ENCODE measurements at regions not wholly inside any gene's neighbourhood (a gene's known extent, or its start where the extent isn't known, plus 50 kb on each side); places are given as distances from the start of the nearest gene placed in this dataset.

GRCh38 chrX:94545722-94546121 lies 871.7 kb downstream of the FAM133A start:
- TF ChIP-seq, protein P1, sequence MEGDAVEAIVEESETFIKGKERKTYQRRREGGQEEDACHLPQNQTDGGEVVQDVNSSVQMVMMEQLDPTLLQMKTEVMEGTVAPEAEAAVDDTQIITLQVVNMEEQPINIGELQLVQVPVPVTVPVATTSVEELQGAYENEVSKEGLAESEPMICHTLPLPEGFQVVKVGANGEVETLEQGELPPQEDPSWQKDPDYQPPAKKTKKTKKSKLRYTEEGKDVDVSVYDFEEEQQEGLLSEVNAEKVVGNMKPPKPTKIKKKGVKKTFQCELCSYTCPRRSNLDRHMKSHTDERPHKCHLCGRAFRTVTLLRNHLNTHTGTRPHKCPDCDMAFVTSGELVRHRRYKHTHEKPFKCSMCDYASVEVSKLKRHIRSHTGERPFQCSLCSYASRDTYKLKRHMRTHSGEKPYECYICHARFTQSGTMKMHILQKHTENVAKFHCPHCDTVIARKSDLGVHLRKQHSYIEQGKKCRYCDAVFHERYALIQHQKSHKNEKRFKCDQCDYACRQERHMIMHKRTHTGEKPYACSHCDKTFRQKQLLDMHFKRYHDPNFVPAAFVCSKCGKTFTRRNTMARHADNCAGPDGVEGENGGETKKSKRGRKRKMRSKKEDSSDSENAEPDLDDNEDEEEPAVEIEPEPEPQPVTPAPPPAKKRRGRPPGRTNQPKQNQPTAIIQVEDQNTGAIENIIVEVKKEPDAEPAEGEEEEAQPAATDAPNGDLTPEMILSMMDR (IDR thresholded peaks at IDR 0.05), result no peak
- no peak for TF ChIP-seq POLR2A (IDR thresholded peaks at IDR 0.05; ENCODE audit: low read depth)
